MCF 10A (cell line): ENCODE measurements at regions not wholly inside any gene's neighbourhood (a gene's known extent, or its start where the extent isn't known, plus 50 kb on each side); places are given as distances from the start of the nearest gene placed in this dataset.

ENCODE experiments used
- BruUV-seq: library from RNA; stranded (reverse); fragments of 400-500 nt; replicated peaks from 2 replicates; lab custom pipeline; 2021; lab: Mats Ljungman, UMichigan
- CTCF ChIA-PET: fragments of 300-600 bp; sonication (Branson Sonifier 250); formaldehyde crosslinking; extraction: SDS; loops from one replicate; lab custom pipeline; 2021; ENCODE audit warnings: antibody characterized with exemption, inconsistent platforms; lab: Yijun Ruan, JAX
- POLR2A ChIA-PET: fragments of 300-600, 350-650 bp; sonication (Branson Sonifier 250); formaldehyde crosslinking; extraction: SDS; loops from one replicate; lab custom pipeline; 2020; ENCODE audit warnings: antibody characterized with exemption, inconsistent platforms; lab: Yijun Ruan, JAX
- DNase-seq: peaks from one replicate; pipeline ENCODE4 v3.0.0-alpha.2; 2018; ENCODE audit not compliant: unreplicated experiment
- H3K27ac Mint-ChIP-seq: one replicate; pipeline ENCODE4 v1.8.0; 2022; ENCODE audit warnings: mild to moderate bottlenecking, low read depth, mixed read lengths; ENCODE audit not compliant: unreplicated experiment
- H3K27me3 Mint-ChIP-seq: one replicate; pipeline ENCODE4 v1.8.0; 2022; ENCODE audit warnings: mixed read lengths; ENCODE audit not compliant: insufficient read depth, unreplicated experiment
- H3K36me3 Mint-ChIP-seq: one replicate; pipeline ENCODE4 v1.8.0; 2022; ENCODE audit warnings: mild to moderate bottlenecking, moderate library complexity, mixed read lengths; ENCODE audit not compliant: insufficient read depth, unreplicated experiment
- H3K4me1 Mint-ChIP-seq: one replicate; pipeline ENCODE4 v1.8.0; 2022; ENCODE audit warnings: mixed read lengths; ENCODE audit not compliant: insufficient read depth, unreplicated experiment
- H3K4me3 Mint-ChIP-seq: one replicate; pipeline ENCODE4 v1.8.0; 2022; ENCODE audit warnings: mild to moderate bottlenecking, moderate library complexity, mixed read lengths; ENCODE audit not compliant: unreplicated experiment
- H3K9me3 Mint-ChIP-seq: one replicate; pipeline ENCODE4 v1.8.0; 2022; ENCODE audit warnings: mixed read lengths; ENCODE audit not compliant: unreplicated experiment
- CTCF ChIP-seq: fragments of 200-600 bp; IDR thresholded peaks from one replicate; pipeline ENCODE4 v1.8.0; 2022; ENCODE audit warnings: antibody characterized with exemption, mild to moderate bottlenecking; ENCODE audit not compliant: unreplicated experiment
- intact Hi-C: fragments of 100-400 bp; cut with micrococcal nuclease; formaldehyde crosslinking; loops from 2 replicates; pipeline ENCODE4 v1.14.1; 2022

GRCh38 chr13:104450006-104450405 lies 1383.8 kb upstream of the SLC10A2 start:
- H3K4me3 Mint-ChIP-seq, result no peak overlapping the region
- TF ChIP-seq CTCF, result no peak
- H3K36me3 Mint-ChIP-seq, result no peaks in the 10 kb centered on the region
- intact Hi-C loops, result no loop called here
- ChIA-PET CTCF (no interaction called here), POLR2A (no interaction called here)
- H3K27ac Mint-ChIP-seq, result no peak overlapping the region
- no TSS peak for BruUV-seq
- no peak for DNase-seq
- H3K4me1 Mint-ChIP-seq, result no peaks in the 10 kb centered on the region
- H3K27me3 Mint-ChIP-seq, result no peaks in the 10 kb centered on the region
- H3K9me3 Mint-ChIP-seq, result peaks cover 17% of the 10 kb centered on the region

GRCh38 chr13:104447348-104447747 lies 1381.1 kb upstream of the SLC10A2 start:
- POLR2A ChIA-PET, result no interaction called here
- BruUV-seq, result no TSS peak
- Mint-ChIP-seq H3K36me3 (no peaks in the 10 kb centered on the region), H3K4me1 (no peaks in the 10 kb centered on the region), H3K27ac (no peak overlapping the region), H3K27me3 (no peaks in the 10 kb centered on the region), H3K9me3 (peaks cover 17% of the 10 kb centered on the region), H3K4me3 (no peak overlapping the region)
- intact Hi-C loops, result no loop called here
- no peak for DNase-seq
- no peak for TF ChIP-seq CTCF
- CTCF ChIA-PET, result no interaction called here

- BruUV-seq, result no TSS peak
- ChIA-PET CTCF (no interaction called here), POLR2A (no interaction called here)
- intact Hi-C loops, result no loop called here
- no peaks in the 10 kb centered on the region for H3K27me3 Mint-ChIP-seq
- no peaks in the 10 kb centered on the region for H3K36me3 Mint-ChIP-seq
- no peak overlapping the region for H3K4me3 Mint-ChIP-seq
- no peak for TF ChIP-seq CTCF
- H3K4me1 Mint-ChIP-seq, result no peaks in the 10 kb centered on the region
- H3K9me3 Mint-ChIP-seq, result peaks cover 7% of the 10 kb centered on the region
- DNase-seq, result no peak
- H3K27ac Mint-ChIP-seq, result no peak overlapping the region
These were observed 1376.3 kb upstream of the SLC10A2 start for GRCh38 chr13:104442536-104442935.

- H3K36me3 Mint-ChIP-seq, result no peaks in the 10 kb centered on the region
- DNase-seq, result no peak
- no peak for TF ChIP-seq CTCF
- no peak overlapping the region for H3K27ac Mint-ChIP-seq
- intact Hi-C loops, result no loop called here
- CTCF ChIA-PET, result no interaction called here
- POLR2A ChIA-PET, result interaction anchor here (1.2 kb wide), 1 partner anchor 9 kb away, joined by 3 read pairs; no protein-coding TSS in a partner anchor
- no peaks in the 10 kb centered on the region for H3K9me3 Mint-ChIP-seq
- H3K4me1 Mint-ChIP-seq, result no peaks in the 10 kb centered on the region
- no TSS peak for BruUV-seq
- no peaks in the 10 kb centered on the region for H3K27me3 Mint-ChIP-seq
- H3K4me3 Mint-ChIP-seq, result no peak overlapping the region
These were observed 1370.3 kb upstream of the SLC10A2 start for GRCh38 chr13:104436555-104436954.
